Left lung (tissue), 4 donors: ENCODE measurements at regions not wholly inside any gene's neighbourhood (a gene's known extent, or its start where the extent isn't known, plus 50 kb on each side); places are given as distances from the start of the nearest gene placed in this dataset.

Experiments
- ATAC-seq: fragments of 200-7000 bp; cut with Tn5 transposase; one replicate; pipeline ENCODE4 v1.9.1; 2020; ENCODE audit warnings: moderate library complexity
- DNase-seq, 4 donors: peaks; one replicate each; pipeline ENCODE4 v3.0.0-alpha.2; 2013 to 2020
- H3K27ac ChIP-seq, 2 donors: fragments of 200-600 bp; sonication (generic) in 1 of 2; one replicate each; pipeline versions ENCODE4 v1.5.0 to v1.8.0; 2020 to 2021
- H3K27me3 ChIP-seq, 2 donors: fragments of 200-600 bp; sonication (generic) in 1 of 2; one replicate each; pipeline versions ENCODE4 v1.5.0 to v1.8.0; 2020 to 2021
- H3K36me3 ChIP-seq, 2 donors: fragments of 200-600 bp; sonication (generic) in 1 of 2; one replicate each; pipeline versions ENCODE4 v1.5.0 to v1.8.0; 2020 to 2021
- H3K4me1 ChIP-seq, 2 donors: fragments of 200-600 bp; one replicate each; pipeline ENCODE4 v1.8.0; 2021
- H3K4me3 ChIP-seq, 2 donors: fragments of 200-600 bp; sonication (generic) in 1 of 2; one replicate each; pipeline versions ENCODE4 v1.5.0 to v1.8.0; 2020 to 2021; ENCODE audit warnings: mild to moderate bottlenecking in 1 of 2
- H3K9me3 ChIP-seq, 2 donors: fragments of 200-600 bp; sonication (generic) in 1 of 2; one replicate each; pipeline versions ENCODE4 v1.5.0 to v1.8.0; 2020 to 2021
- CTCF ChIP-seq, 2 donors: fragments of 200-600 bp; sonication (generic) in 1 of 2; IDR thresholded peaks; one replicate each; pipeline versions ENCODE4 v1.5.0 to v1.8.0; 2021; ENCODE audit warnings: antibody characterized with exemption in 2 of 2
- intact Hi-C, 2 donors: fragments of 100-400 bp; cut with DNase I; formaldehyde crosslinking; loops; one replicate each; pipeline versions ENCODE4 v1.11.2 to v1.14.2; 2022
- donor health status: DM: no; HTN: yes; CAD: no.
- donor health status: DM: no; HTN: no; CAD: no.

DNA sequence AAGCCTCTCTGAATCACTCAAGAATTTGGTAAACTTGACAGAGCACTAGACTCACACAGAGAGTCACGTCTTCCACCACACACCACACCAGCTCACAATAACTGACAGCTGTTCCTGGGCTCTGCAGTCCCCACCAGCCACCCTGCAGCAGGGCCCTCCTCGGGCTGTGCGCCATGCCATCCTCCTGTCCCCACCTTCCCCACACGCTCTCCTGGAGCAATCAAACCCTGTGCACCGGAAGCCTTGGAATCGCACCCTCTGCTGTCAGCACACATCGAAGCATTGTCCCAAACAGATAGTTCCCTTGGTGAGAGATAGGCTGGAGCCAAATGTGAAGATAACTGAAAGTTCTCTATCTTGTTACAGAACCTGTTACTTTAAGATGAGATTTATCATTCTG is 191.0 kb downstream of the TBXT start:
- H3K9me3 ChIP-seq = no peaks in the 10 kb centered on the region
- no peaks in the 10 kb centered on the region for H3K27me3 ChIP-seq
- no peak for ATAC-seq
- H3K27ac ChIP-seq = no peak overlapping the region
- intact Hi-C loops = no loop called here
- H3K4me3 ChIP-seq = no peak overlapping the region
- TF ChIP-seq CTCF (IDR thresholded peaks at IDR 0.05) = no peak
- no peaks in the 10 kb centered on the region for H3K36me3 ChIP-seq
- no peaks in the 10 kb centered on the region for H3K4me1 ChIP-seq
- no peak for DNase-seq

DNA sequence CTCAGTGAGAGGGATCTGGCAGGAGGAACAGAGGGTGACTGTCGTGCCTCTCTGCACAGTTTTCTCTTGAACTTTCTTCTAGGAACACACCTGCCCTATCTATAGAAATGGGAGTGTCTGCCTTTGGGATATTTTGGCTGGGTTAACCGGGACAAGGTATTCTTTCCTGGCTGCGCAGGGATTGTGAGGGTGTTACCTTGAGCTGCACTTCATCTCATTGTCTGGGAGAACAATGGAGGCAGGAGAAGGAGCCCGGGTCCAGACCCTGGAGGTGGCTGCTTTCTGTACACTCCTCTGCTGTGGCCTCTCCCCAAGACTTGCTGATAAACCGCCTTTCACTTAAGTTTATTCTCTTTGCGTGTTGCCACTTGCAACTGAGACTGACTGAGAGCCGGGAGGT is 192.8 kb downstream of the TBXT start:
- DNase-seq = no peak
- Histone ChIP-seq H3K4me3 (no peak overlapping the region), H3K4me1 (no peaks in the 10 kb centered on the region), H3K9me3 (no peaks in the 10 kb centered on the region), H3K27me3 (no peaks in the 10 kb centered on the region), H3K27ac (no peak overlapping the region), H3K36me3 (no peaks in the 10 kb centered on the region)
- TF ChIP-seq CTCF (IDR thresholded peaks at IDR 0.05) = no peak
- ATAC-seq = no peak
- intact Hi-C loops = no loop called here

DNA sequence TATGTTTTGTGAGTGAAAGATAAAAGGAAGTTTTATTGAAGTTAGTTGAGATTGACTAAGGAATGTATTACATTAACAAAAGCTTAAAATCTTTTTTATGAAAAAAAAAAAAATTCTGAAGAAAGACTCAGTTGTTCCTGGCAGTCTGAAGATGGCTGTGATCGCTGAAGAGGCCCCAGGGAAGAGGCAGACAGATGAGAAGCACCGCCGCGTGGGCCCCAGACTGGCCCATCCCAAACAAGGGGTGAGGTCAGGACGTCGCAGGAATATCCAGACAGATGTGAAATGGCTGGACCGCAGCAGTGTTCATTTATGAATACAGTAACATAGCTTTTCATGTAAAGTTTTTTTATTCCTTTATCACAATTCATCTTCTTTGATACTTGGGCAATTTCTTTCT is 194.2 kb downstream of the TBXT start:
- intact Hi-C loops = no loop called here
- Histone ChIP-seq H3K27ac (no peak overlapping the region), H3K4me3 (no peak overlapping the region), H3K9me3 (no peaks in the 10 kb centered on the region), H3K36me3 (no peaks in the 10 kb centered on the region), H3K4me1 (no peaks in the 10 kb centered on the region), H3K27me3 (no peaks in the 10 kb centered on the region)
- DNase-seq (no peak), ATAC-seq (no peak)
- no peak for TF ChIP-seq CTCF (IDR thresholded peaks at IDR 0.05)

- no peak for DNase-seq
- H3K27ac ChIP-seq = no peak overlapping the region
- no peaks in the 10 kb centered on the region for H3K27me3 ChIP-seq
- intact Hi-C loops = no loop called here
- no peak for ATAC-seq
- TF ChIP-seq CTCF (IDR thresholded peaks at IDR 0.05) = no peak
- no peaks in the 10 kb centered on the region for H3K9me3 ChIP-seq
- H3K4me3 ChIP-seq = no peak overlapping the region
- no peaks in the 10 kb centered on the region for H3K36me3 ChIP-seq
- no peaks in the 10 kb centered on the region for H3K4me1 ChIP-seq
Measured at GRCh38 chr6:165972139-165972802, 195.4 kb downstream of the TBXT start.

GRCh38 chr6:165971202-165971601 is 196.4 kb downstream of the TBXT start:
- no peak overlapping the region for H3K27ac ChIP-seq
- H3K27me3 ChIP-seq = no peaks in the 10 kb centered on the region
- no peaks in the 10 kb centered on the region for H3K36me3 ChIP-seq
- intact Hi-C loops = no loop called here
- TF ChIP-seq CTCF (IDR thresholded peaks at IDR 0.05) = no peak
- H3K9me3 ChIP-seq = no peaks in the 10 kb centered on the region
- H3K4me3 ChIP-seq = no peak overlapping the region
- DNase-seq (no peak), ATAC-seq (no peak)
- H3K4me1 ChIP-seq = no peaks in the 10 kb centered on the region
